WERI-Rb-1 (cell line): ENCODE measurements at regions not wholly inside any gene's neighbourhood (a gene's known extent, or its start where the extent isn't known, plus 50 kb on each side); places are given as distances from the start of the nearest gene placed in this dataset.
A peak's percentile ranks its signal among the peaks of the same experiment; 100 is the strongest.

Experiments
- DNase-seq: peaks from one replicate; pipeline ENCODE4 v3.0.0-alpha.2; 2020
- H3K27ac ChIP-seq: fragments of 250-450 bp; sonication (Bioruptor Pico); 2 replicates; pipeline ENCODE4 v1.5.1; 2020; ENCODE audit warnings: mild to moderate bottlenecking, moderate library complexity
- H3K27me3 ChIP-seq: fragments of 250-450 bp; sonication (Bioruptor Pico); 2 replicates; pipeline ENCODE4 v1.5.1; 2021; ENCODE audit warnings: mild to moderate bottlenecking, low read depth, moderate library complexity; ENCODE audit not compliant: insufficient read depth, severe bottlenecking
- H3K36me3 ChIP-seq: fragments of 250-450 bp; sonication (Bioruptor Pico); 2 replicates; pipeline ENCODE4 v1.5.1; 2020; ENCODE audit warnings: mild to moderate bottlenecking, moderate library complexity
- H3K4me3 ChIP-seq: 2 replicates; pipeline ENCODE4 v1.5.1; 2011; ENCODE audit warnings: low read depth, mild to moderate bottlenecking, control low read depth, low read length
- H3K9me3 ChIP-seq: fragments of 250-450 bp; sonication (Bioruptor Pico); 2 replicates; pipeline ENCODE4 v1.5.1; 2021; ENCODE audit warnings: mild to moderate bottlenecking, moderate library complexity; ENCODE audit not compliant: severe bottlenecking
- CTCF ChIP-seq: IDR thresholded peaks from 2 replicates; pipeline ENCODE4 v1.5.1; 2011; ENCODE audit warnings: low read depth, mild to moderate bottlenecking, control low read depth, inconsistent platforms, low read length

DNA sequence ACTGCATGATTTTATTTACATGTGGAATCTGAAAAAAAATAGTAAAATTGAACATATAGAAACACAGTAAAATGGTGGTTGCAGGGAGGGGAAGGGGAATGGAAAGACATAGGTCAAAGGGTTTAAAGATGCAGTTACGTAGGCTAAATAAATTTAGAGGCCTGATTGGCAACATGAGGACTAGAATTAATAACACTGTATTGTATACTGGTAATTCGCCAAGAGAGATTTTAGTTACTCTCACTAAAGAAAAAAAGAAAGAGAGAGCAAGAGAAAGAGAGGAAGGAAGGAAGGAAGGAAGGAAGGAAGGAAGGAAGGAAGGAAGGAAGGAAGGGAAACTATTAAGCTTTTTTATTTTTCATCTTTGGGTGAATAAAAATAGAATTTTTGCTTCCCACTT is 488.1 kb downstream of the PCDH10 start:
- H3K36me3 ChIP-seq: no peaks in the 10 kb centered on the region
- DNase-seq: no peak
- TF ChIP-seq CTCF: no peak
- no peaks in the 10 kb centered on the region for H3K9me3 ChIP-seq
- H3K27me3 ChIP-seq: no peaks in the 10 kb centered on the region
- H3K27ac ChIP-seq: no peak overlapping the region
- H3K4me3 ChIP-seq: no peak overlapping the region

DNA sequence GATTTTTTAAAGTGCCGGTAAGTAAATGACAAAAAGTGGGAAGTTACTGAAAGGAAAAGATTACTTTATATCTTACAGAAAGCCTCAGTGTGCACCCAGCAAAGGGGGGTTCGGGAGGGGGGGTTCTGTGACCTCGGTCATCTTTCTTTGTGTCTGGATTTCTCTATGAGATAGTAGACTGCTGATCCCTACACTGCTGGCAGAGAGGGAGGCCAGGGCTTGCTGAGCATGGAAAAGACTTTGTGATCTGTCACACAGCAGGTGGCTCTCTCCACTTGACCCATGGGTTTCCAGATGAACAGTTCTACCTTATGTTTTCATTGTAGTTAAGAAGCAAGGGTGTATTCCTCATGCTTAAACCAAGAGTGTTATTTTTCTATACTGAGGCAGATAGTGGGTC is 475.6 kb downstream of the PCDH10 start:
- DNase-seq: peak; percentile 62
- Histone ChIP-seq H3K4me3 (no peak overlapping the region), H3K27ac (0 out of 2 replicates have a peak overlapping the region, but pooled peaks have one; percentile 6), H3K27me3 (no peaks in the 10 kb centered on the region), H3K36me3 (no peaks in the 10 kb centered on the region), H3K9me3 (no peaks in the 10 kb centered on the region)
- no peak for TF ChIP-seq CTCF

DNA sequence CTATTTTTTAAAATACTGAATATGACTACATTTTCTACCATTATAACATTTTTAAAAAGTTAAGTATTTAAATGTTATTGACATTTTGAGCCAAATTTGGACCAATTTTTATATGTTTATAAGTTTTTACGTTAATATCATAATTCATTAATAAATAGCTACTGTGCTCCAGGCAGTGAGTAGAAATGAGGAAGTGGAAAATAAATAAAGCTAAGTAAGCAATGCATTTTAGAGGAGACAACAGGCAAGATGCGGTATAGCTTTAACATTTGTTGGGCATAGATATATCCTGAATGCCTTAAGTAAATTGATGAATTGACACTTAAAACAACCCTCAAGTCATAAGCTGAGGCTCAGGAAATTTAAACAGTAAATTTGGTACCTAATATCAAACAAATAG is 474.8 kb downstream of the PCDH10 start:
- TF ChIP-seq CTCF: no peak
- H3K9me3 ChIP-seq: no peaks in the 10 kb centered on the region
- H3K36me3 ChIP-seq: no peaks in the 10 kb centered on the region
- no peak for DNase-seq
- H3K27me3 ChIP-seq: no peaks in the 10 kb centered on the region
- H3K27ac ChIP-seq: no peak overlapping the region
- no peak overlapping the region for H3K4me3 ChIP-seq

DNA sequence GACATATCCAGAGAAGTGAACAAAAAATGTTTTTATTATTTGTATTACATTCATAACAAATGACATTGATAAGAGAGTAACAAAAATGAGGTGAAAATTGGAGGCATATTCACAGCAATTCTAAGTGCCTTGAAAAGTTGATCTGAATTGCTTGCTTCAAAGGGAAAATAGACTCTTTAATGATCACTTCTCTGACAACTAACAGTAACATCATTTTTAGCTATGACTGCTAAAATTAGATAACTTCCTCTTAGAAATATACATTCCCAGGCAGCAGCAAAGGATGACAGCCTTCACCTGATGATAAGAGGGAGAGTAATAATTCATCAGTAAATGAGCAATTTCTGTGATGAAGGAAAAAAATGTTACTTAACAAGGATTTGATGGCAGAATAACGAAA is 472.5 kb downstream of the PCDH10 start:
- Histone ChIP-seq H3K4me3 (no peak overlapping the region), H3K27ac (no peak overlapping the region), H3K27me3 (no peaks in the 10 kb centered on the region), H3K9me3 (no peaks in the 10 kb centered on the region), H3K36me3 (no peaks in the 10 kb centered on the region)
- no peak for DNase-seq
- no peak for TF ChIP-seq CTCF

- Histone ChIP-seq H3K4me3 (no peak overlapping the region), H3K27ac (no peak overlapping the region), H3K27me3 (no peaks in the 10 kb centered on the region), H3K36me3 (no peaks in the 10 kb centered on the region), H3K9me3 (no peaks in the 10 kb centered on the region)
- DNase-seq: no peak
- no peak for TF ChIP-seq CTCF
Observed at GRCh38 chr4:133620555-133620954, 471.5 kb downstream of the PCDH10 start.

- H3K4me3 ChIP-seq: no peak overlapping the region
- H3K9me3 ChIP-seq: no peaks in the 10 kb centered on the region
- TF ChIP-seq CTCF: no peak
- no peak for DNase-seq
- no peaks in the 10 kb centered on the region for H3K36me3 ChIP-seq
- H3K27me3 ChIP-seq: no peaks in the 10 kb centered on the region
- no peak overlapping the region for H3K27ac ChIP-seq
Observed at GRCh38 chr4:133618963-133619362, 469.9 kb downstream of the PCDH10 start.
